Large intestine (tissue), 3 donors: ENCODE measurements at regions not wholly inside any gene's neighbourhood (a gene's known extent, or its start where the extent isn't known, plus 50 kb on each side); places are given as distances from the start of the nearest gene placed in this dataset.

Experiments used
- DNase-seq, 2 donors: peaks; one replicate each; pipeline versions ENCODE4 v3.0.0 to v3.0.0-alpha.2; 2013
- H3K27ac ChIP-seq: one replicate; pipeline ENCODE4 v1.5.1; 2013; ENCODE audit warnings: low read length
- H3K27me3 ChIP-seq: 2 replicates; pipeline ENCODE4 v1.6.1; 2013; ENCODE audit warnings: low read length; ENCODE audit not compliant: control insufficient read depth, insufficient read depth
- H3K36me3 ChIP-seq: 2 replicates; pipeline ENCODE4 v1.6.1; 2013; ENCODE audit warnings: low read length; ENCODE audit not compliant: control insufficient read depth, insufficient read depth
- H3K4me1 ChIP-seq: one replicate; pipeline ENCODE4 v1.6.1; 2013; ENCODE audit warnings: low read length; ENCODE audit not compliant: control insufficient read depth, insufficient read depth
- H3K4me3 ChIP-seq: one replicate; pipeline ENCODE4 v1.5.1; 2013; ENCODE audit warnings: low read length
- H3K9me3 ChIP-seq: one replicate; pipeline ENCODE4 v1.6.1; 2013; ENCODE audit warnings: mild to moderate bottlenecking, low read depth, low read length, moderate library complexity; ENCODE audit not compliant: control insufficient read depth
- WGBS: methylation state at CpG from one replicate; pipeline ENCODE4 v1.1.5; 2013; ENCODE audit warnings: low lambda C conversion rate; ENCODE audit not compliant: insufficient coverage; 5-methylcytosine and 5-hydroxymethylcytosine counted together

- DNase-seq: no peak
- no peaks in the 10 kb centered on the region for H3K9me3 ChIP-seq
- H3K4me1 ChIP-seq: no peaks in the 10 kb centered on the region
- 83% methylated on average over 1 of the region's 4 CpGs for WGBS
- H3K27ac ChIP-seq: no peak overlapping the region
- H3K36me3 ChIP-seq: no peaks in the 10 kb centered on the region
- H3K27me3 ChIP-seq: no peaks in the 10 kb centered on the region
- no peak overlapping the region for H3K4me3 ChIP-seq
These were observed 129.3 kb upstream of the SLIT2 start for GRCh38 chr4:20122198-20122988.

DNA sequence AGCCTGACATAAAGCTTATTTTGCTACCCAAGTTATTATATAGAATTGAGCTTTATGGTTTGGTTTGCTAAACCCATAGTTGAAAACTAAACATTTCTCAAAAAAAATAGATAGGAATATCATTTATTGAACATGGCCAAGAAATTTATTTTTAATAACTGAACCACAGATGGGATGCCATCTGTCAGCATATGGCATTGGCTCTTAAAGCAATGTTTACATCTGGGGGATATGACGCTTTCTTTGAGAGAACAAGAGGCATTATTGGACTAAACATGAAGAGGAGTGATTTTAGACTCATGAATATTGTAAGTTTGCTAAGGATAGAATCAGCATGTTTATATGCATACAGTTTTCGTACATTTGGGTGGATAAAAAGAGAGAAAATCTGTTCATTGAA is 132.6 kb upstream of the SLIT2 start:
- Histone ChIP-seq H3K36me3 (no peaks in the 10 kb centered on the region), H3K27me3 (no peaks in the 10 kb centered on the region), H3K9me3 (no peaks in the 10 kb centered on the region), H3K27ac (no peak overlapping the region), H3K4me1 (no peaks in the 10 kb centered on the region), H3K4me3 (no peak overlapping the region)
- WGBS: 18% methylated on average over 1 of the region's 2 CpGs
- no peak for DNase-seq

DNA sequence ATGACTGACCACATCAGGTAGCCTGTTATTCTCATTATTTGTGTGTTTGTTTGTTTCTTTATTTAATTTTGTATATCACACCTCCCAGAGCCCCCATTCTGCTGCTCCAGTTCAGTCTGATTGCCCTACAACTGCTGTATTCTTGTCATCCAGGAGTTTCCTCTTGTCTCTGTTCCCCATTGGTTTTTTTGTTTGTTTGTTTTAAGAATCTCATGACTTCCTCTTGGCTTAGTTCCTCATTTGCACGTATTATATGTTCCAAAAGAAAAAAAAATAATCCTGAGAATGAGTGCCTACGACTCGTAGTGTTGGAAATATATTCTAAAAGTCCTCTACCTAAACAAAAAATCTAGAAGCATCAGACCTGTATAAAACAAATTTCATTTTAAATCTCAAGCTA is 142.3 kb upstream of the SLIT2 start:
- H3K9me3 ChIP-seq: no peaks in the 10 kb centered on the region
- H3K36me3 ChIP-seq: no peaks in the 10 kb centered on the region
- H3K27me3 ChIP-seq: no peaks in the 10 kb centered on the region
- 20% methylated on average over 1 of the region's 3 CpGs for WGBS
- no peaks in the 10 kb centered on the region for H3K4me1 ChIP-seq
- no peak overlapping the region for H3K27ac ChIP-seq
- no peak overlapping the region for H3K4me3 ChIP-seq
- no peak for DNase-seq

GRCh38 chr4:20106921-20107320 is 144.8 kb upstream of the SLIT2 start:
- Histone ChIP-seq H3K27me3 (no peaks in the 10 kb centered on the region), H3K27ac (no peak overlapping the region), H3K4me3 (no peak overlapping the region), H3K9me3 (no peaks in the 10 kb centered on the region), H3K4me1 (no peaks in the 10 kb centered on the region), H3K36me3 (no peaks in the 10 kb centered on the region)
- DNase-seq: no peak
- 100% methylated on average over 1 of the region's 2 CpGs for WGBS

- no peak overlapping the region for H3K4me3 ChIP-seq
- no peaks in the 10 kb centered on the region for H3K36me3 ChIP-seq
- no peak for DNase-seq
- WGBS: no CpG with 5 or more reads among the region's 4 CpGs
- H3K27ac ChIP-seq: no peak overlapping the region
- H3K27me3 ChIP-seq: no peaks in the 10 kb centered on the region
- no peaks in the 10 kb centered on the region for H3K9me3 ChIP-seq
- no peaks in the 10 kb centered on the region for H3K4me1 ChIP-seq
These were observed 149.9 kb upstream of the SLIT2 start for GRCh38 chr4:20101831-20102230.

DNA sequence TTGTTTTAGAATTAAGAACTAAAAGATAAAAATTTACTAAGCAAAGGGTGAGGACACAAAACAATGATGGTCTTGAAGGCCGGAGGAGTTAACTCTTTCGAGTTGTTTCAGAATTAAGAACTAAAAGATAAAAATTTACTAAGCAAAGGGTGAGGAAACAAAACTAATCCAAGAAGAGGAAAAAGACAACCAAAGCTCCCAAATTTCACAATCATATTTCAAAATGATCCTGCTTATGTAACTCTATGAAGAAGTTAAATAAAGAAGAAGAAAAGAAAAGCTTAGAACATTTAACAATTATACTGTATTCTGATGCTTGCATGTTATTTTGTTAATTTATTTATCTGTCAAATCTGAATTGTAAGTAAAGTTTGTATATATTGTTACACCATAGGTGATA is 154.8 kb upstream of the SLIT2 start:
- Histone ChIP-seq H3K4me3 (no peak overlapping the region), H3K27ac (no peak overlapping the region), H3K9me3 (no peaks in the 10 kb centered on the region), H3K36me3 (no peaks in the 10 kb centered on the region), H3K4me1 (no peaks in the 10 kb centered on the region), H3K27me3 (no peaks in the 10 kb centered on the region)
- WGBS: 76% methylated on average over 2 of the region's 2 CpGs
- no peak for DNase-seq

- H3K36me3 ChIP-seq: no peaks in the 10 kb centered on the region
- WGBS: 93% methylated on average over 3 of the region's 4 CpGs
- H3K27me3 ChIP-seq: no peaks in the 10 kb centered on the region
- no peaks in the 10 kb centered on the region for H3K9me3 ChIP-seq
- no peaks in the 10 kb centered on the region for H3K4me1 ChIP-seq
- H3K4me3 ChIP-seq: no peak overlapping the region
- no peak overlapping the region for H3K27ac ChIP-seq
- no peak for DNase-seq
These were observed 155.7 kb upstream of the SLIT2 start for GRCh38 chr4:20095805-20096541.

GRCh38 chr4:20091781-20092180 is 159.9 kb upstream of the SLIT2 start:
- H3K4me1 ChIP-seq: no peaks in the 10 kb centered on the region
- no peak overlapping the region for H3K4me3 ChIP-seq
- no peak for DNase-seq
- no peaks in the 10 kb centered on the region for H3K27me3 ChIP-seq
- H3K27ac ChIP-seq: no peak overlapping the region
- no peaks in the 10 kb centered on the region for H3K36me3 ChIP-seq
- H3K9me3 ChIP-seq: no peaks in the 10 kb centered on the region
- no CpG with 5 or more reads among the region's 1 CpG for WGBS

GRCh38 chr4:20087522-20087911 is 164.2 kb upstream of the SLIT2 start:
- H3K27ac ChIP-seq: no peak overlapping the region
- H3K4me1 ChIP-seq: no peaks in the 10 kb centered on the region
- no peaks in the 10 kb centered on the region for H3K27me3 ChIP-seq
- WGBS: 80% methylated on average over 1 of the region's 8 CpGs
- no peak overlapping the region for H3K4me3 ChIP-seq
- H3K9me3 ChIP-seq: no peaks in the 10 kb centered on the region
- no peak for DNase-seq
- H3K36me3 ChIP-seq: no peaks in the 10 kb centered on the region

DNA sequence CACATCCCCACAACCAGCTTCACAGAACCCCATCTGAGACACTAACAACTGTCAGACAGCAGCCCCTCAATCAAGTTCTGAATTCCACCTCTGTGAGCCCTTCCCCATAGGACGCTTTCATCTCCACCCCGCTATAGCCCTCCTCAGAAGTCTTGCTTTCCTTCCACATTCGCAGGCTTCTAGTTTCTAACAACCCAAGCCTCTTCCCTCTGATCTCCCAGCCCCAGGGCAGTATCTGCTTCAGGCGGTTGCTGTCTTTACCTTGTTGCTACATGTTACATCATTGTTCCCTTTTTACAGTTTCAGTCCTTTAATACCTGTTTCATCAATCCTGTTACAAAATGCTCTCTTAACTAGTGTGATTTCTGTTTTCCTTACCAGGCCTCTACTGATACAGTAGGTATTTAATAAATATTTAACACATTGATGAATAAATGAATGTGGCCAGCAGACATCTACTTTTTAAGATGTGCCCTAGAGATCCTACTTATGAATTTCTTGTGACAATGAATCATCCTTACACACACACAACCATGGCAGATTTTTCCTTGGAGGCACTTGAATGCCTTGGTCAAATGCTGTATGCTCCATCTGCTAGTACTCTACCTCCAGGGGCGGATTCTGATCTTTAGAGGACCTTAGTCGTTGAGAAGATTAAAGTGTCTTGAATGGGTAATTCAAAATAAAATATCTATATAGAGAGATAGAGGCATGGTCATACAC is 164.7 kb upstream of the SLIT2 start:
- Histone ChIP-seq H3K27me3 (no peaks in the 10 kb centered on the region), H3K4me1 (no peaks in the 10 kb centered on the region), H3K4me3 (no peak overlapping the region), H3K36me3 (no peaks in the 10 kb centered on the region), H3K9me3 (no peaks in the 10 kb centered on the region), H3K27ac (no peak overlapping the region)
- WGBS: 71% methylated on average over 1 of the region's 6 CpGs
- no peak for DNase-seq
